Activated T-cell treated with anti-CD3 and anti-CD28 coated beads, Interleukin-2, amount 50 U/mL, for 4 hours (primary cell): ENCODE measurements at regions not wholly inside any gene's neighbourhood (a gene's known extent, or its start where the extent isn't known, plus 50 kb on each side); places are given as distances from the start of the nearest gene placed in this dataset.

Source experiments
- ATAC-seq, 2 donors: fragments of 200-7000 bp; cut with Tn5 transposase; one replicate each; pipeline ENCODE4 v1.10.0; 2021
- DNase-seq: peaks from one replicate; pipeline ENCODE4 v3.0.0-alpha.2; 2020
- H3K27me3 Mint-ChIP-seq: one replicate; pipeline ENCODE4 v1.8.0; 2021; ENCODE audit warnings: low read depth, mixed read lengths
- H3K36me3 Mint-ChIP-seq: one replicate; pipeline ENCODE4 v1.8.0; 2022; ENCODE audit warnings: mixed read lengths; ENCODE audit not compliant: insufficient read depth
- H3K4me1 Mint-ChIP-seq: one replicate; pipeline ENCODE4 v1.8.0; 2021; ENCODE audit warnings: low read depth, mixed read lengths
- H3K4me3 Mint-ChIP-seq: one replicate; pipeline ENCODE4 v1.8.0; 2021; ENCODE audit warnings: mild to moderate bottlenecking, moderate library complexity, mixed read lengths
- H3K9me3 Mint-ChIP-seq: one replicate; pipeline ENCODE4 v1.8.0; 2021; ENCODE audit warnings: mixed read lengths

DNA sequence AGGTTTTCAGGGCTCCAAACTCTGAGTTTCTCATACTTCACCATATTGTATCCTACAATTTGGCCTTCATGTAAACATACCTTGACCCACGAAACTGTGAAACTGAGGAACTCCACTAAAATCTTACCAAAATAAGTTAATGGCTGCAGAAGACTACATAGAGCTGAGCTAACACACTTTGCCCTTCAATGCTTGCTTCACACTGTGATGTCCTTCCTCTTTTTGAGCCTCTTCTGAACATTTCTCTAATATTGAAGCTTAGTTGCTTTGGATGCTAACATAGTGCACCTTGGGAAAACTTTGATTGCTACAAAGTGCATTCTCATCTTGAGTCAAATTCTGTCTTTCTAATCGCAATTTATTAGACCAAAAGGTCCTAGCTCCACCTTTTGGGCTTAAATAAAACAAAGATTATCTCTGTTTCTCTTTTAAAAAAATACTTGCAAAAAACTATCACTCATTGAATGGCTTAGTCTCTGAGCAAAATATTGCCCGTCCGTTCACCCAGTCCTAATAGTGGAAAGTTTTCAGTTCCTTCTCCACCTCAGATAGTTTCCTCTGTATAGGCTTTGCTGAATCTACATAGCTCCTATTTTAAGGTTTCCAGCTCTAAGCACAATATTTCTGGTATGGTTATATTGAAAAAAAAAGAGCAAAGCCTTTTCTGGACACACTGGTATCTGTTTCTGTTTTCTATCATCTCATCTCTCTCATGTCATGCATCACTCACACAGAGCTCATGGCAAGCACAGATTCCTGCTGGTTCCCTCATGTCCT, 494.6 kb downstream of the RFPL4B start:
- H3K27me3 Mint-ChIP-seq = no peaks in the 10 kb centered on the region
- H3K4me1 Mint-ChIP-seq = no peaks in the 10 kb centered on the region
- peaks cover 8% of the 10 kb centered on the region for H3K9me3 Mint-ChIP-seq
- no peaks in the 10 kb centered on the region for H3K36me3 Mint-ChIP-seq
- no peak overlapping the region for H3K4me3 Mint-ChIP-seq
- ATAC-seq (no peak), DNase-seq (no peak)

GRCh38 chr6:112842330-112842685, 495.2 kb downstream of the RFPL4B start:
- Mint-ChIP-seq H3K27me3 (no peaks in the 10 kb centered on the region), H3K4me1 (no peaks in the 10 kb centered on the region), H3K9me3 (peaks cover 8% of the 10 kb centered on the region), H3K4me3 (no peak overlapping the region), H3K36me3 (no peaks in the 10 kb centered on the region)
- DNase-seq (no peak), ATAC-seq (no peak)

DNA sequence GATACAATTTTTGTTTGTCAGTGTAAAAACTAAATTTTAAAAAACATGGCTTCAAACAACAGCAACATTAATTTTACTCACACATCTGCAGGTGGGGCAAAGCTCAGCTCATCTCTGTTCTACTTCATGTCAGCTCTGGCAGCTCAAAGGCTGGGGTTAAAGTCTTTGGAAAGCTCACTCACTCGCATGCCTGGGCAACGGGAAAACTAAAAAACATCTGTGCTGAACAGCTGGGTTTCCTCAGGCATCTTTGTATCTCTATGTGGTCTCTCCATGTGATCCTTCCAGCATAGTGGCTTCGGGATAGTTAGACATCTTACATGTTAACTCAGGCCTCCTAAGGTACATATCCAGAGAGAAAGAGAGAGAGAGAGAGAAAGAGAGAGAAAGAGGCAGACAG, 499.6 kb downstream of the RFPL4B start:
- H3K4me1 Mint-ChIP-seq = no peaks in the 10 kb centered on the region
- H3K9me3 Mint-ChIP-seq = peaks cover 8% of the 10 kb centered on the region
- ATAC-seq = no peak
- DNase-seq = no peak
- H3K27me3 Mint-ChIP-seq = no peaks in the 10 kb centered on the region
- no peaks in the 10 kb centered on the region for H3K36me3 Mint-ChIP-seq
- no peak overlapping the region for H3K4me3 Mint-ChIP-seq

- Mint-ChIP-seq H3K27me3 (no peaks in the 10 kb centered on the region), H3K36me3 (no peaks in the 10 kb centered on the region), H3K9me3 (no peaks in the 10 kb centered on the region), H3K4me3 (no peak overlapping the region), H3K4me1 (no peaks in the 10 kb centered on the region)
- no peak for ATAC-seq
- no peak for DNase-seq
Observed at GRCh38 chr6:112851146-112851545, 504.0 kb downstream of the RFPL4B start.

- ATAC-seq (no peak), DNase-seq (no peak)
- H3K4me1 Mint-ChIP-seq = no peaks in the 10 kb centered on the region
- H3K36me3 Mint-ChIP-seq = no peaks in the 10 kb centered on the region
- H3K9me3 Mint-ChIP-seq = no peaks in the 10 kb centered on the region
- no peak overlapping the region for H3K4me3 Mint-ChIP-seq
- H3K27me3 Mint-ChIP-seq = no peaks in the 10 kb centered on the region
Observed at GRCh38 chr6:112853162-112853561, 506.0 kb downstream of the RFPL4B start.

GRCh38 chr6:112863753-112864152, 516.6 kb downstream of the RFPL4B start:
- Mint-ChIP-seq H3K9me3 (no peaks in the 10 kb centered on the region), H3K4me1 (no peaks in the 10 kb centered on the region), H3K4me3 (no peak overlapping the region), H3K36me3 (no peaks in the 10 kb centered on the region), H3K27me3 (no peaks in the 10 kb centered on the region)
- DNase-seq (no peak), ATAC-seq (no peak)

GRCh38 chr6:112865131-112865530, 518.0 kb downstream of the RFPL4B start:
- DNase-seq (no peak), ATAC-seq (no peak)
- no peak overlapping the region for H3K4me3 Mint-ChIP-seq
- peaks cover 5% of the 10 kb centered on the region for H3K9me3 Mint-ChIP-seq
- no peaks in the 10 kb centered on the region for H3K4me1 Mint-ChIP-seq
- H3K27me3 Mint-ChIP-seq = no peaks in the 10 kb centered on the region
- H3K36me3 Mint-ChIP-seq = no peaks in the 10 kb centered on the region

- H3K36me3 Mint-ChIP-seq = no peaks in the 10 kb centered on the region
- no peak for ATAC-seq
- peaks cover 5% of the 10 kb centered on the region for H3K9me3 Mint-ChIP-seq
- H3K4me1 Mint-ChIP-seq = no peaks in the 10 kb centered on the region
- DNase-seq = no peak
- no peak overlapping the region for H3K4me3 Mint-ChIP-seq
- no peaks in the 10 kb centered on the region for H3K27me3 Mint-ChIP-seq
Observed at GRCh38 chr6:112874881-112875280, 527.8 kb downstream of the RFPL4B start.

GRCh38 chr6:112877134-112878100, 530.3 kb downstream of the RFPL4B start:
- H3K27me3 Mint-ChIP-seq = no peaks in the 10 kb centered on the region
- no peak for ATAC-seq
- DNase-seq = no peak
- no peak overlapping the region for H3K4me3 Mint-ChIP-seq
- no peaks in the 10 kb centered on the region for H3K4me1 Mint-ChIP-seq
- H3K36me3 Mint-ChIP-seq = no peaks in the 10 kb centered on the region
- peaks cover 4% of the 10 kb centered on the region for H3K9me3 Mint-ChIP-seq

DNA sequence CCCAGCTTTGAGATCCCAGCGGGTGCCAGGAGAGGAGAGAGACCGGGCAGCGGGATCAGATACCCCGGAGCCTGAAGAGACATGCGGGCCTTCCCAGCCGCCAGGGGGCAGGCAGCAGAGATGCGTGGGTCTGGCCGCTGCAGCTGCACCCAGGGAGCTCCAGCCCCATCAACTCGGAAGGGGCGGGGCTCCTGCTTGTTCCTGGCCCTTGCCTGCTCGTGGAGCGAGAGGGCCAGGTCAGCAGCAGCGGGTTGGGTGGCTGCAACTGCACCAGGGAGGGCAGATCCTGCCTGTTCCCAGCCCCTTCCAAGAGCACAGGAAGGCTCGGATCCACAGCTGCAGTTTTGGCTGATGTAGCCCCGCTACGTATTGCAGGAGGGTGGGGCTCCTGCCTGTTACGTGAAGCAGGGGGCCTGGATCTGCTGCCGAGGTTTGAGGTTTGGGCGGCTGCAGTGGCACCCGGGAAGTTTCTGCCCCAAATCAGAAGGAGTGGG, 532.8 kb downstream of the RFPL4B start:
- DNase-seq (no peak), ATAC-seq (no peak)
- Mint-ChIP-seq H3K4me1 (no peaks in the 10 kb centered on the region), H3K27me3 (no peaks in the 10 kb centered on the region), H3K36me3 (no peaks in the 10 kb centered on the region), H3K4me3 (no peak overlapping the region), H3K9me3 (peaks cover 4% of the 10 kb centered on the region)

GRCh38 chr6:112881027-112881426, 533.9 kb downstream of the RFPL4B start:
- Mint-ChIP-seq H3K36me3 (no peaks in the 10 kb centered on the region), H3K9me3 (no peaks in the 10 kb centered on the region), H3K27me3 (no peaks in the 10 kb centered on the region), H3K4me3 (no peak overlapping the region), H3K4me1 (no peaks in the 10 kb centered on the region)
- ATAC-seq (no peak), DNase-seq (no peak)

GRCh38 chr6:112881828-112882780, 535.0 kb downstream of the RFPL4B start:
- ATAC-seq (no peak), DNase-seq (no peak)
- no peaks in the 10 kb centered on the region for H3K36me3 Mint-ChIP-seq
- no peaks in the 10 kb centered on the region for H3K9me3 Mint-ChIP-seq
- H3K4me3 Mint-ChIP-seq = no peak overlapping the region
- H3K27me3 Mint-ChIP-seq = no peaks in the 10 kb centered on the region
- no peaks in the 10 kb centered on the region for H3K4me1 Mint-ChIP-seq

- Mint-ChIP-seq H3K4me1 (no peaks in the 10 kb centered on the region), H3K4me3 (no peak overlapping the region), H3K36me3 (no peaks in the 10 kb centered on the region), H3K9me3 (no peaks in the 10 kb centered on the region), H3K27me3 (no peaks in the 10 kb centered on the region)
- no peak for DNase-seq
- ATAC-seq = no peak
Observed at GRCh38 chr6:112883095-112883494, 536.0 kb downstream of the RFPL4B start.

GRCh38 chr6:112886415-112886814, 539.3 kb downstream of the RFPL4B start:
- no peaks in the 10 kb centered on the region for H3K9me3 Mint-ChIP-seq
- no peak for ATAC-seq

More at GRCh38 chr6:112886415-112886814, 539.3 kb downstream of the RFPL4B start:
- H3K4me1 Mint-ChIP-seq = no peaks in the 10 kb centered on the region
- H3K27me3 Mint-ChIP-seq = no peaks in the 10 kb centered on the region
- DNase-seq = no peak
- no peak overlapping the region for H3K4me3 Mint-ChIP-seq
- no peaks in the 10 kb centered on the region for H3K36me3 Mint-ChIP-seq
